WI38 (cell line): ENCODE measurements at regions not wholly inside any gene's neighbourhood (a gene's known extent, or its start where the extent isn't known, plus 50 kb on each side); places are given as distances from the start of the nearest gene placed in this dataset.

ENCODE experiments used
- H3K4me3 ChIP-seq: 2 replicates; pipeline ENCODE4 v1.5.1; 2011; ENCODE audit warnings: low read depth, mild to moderate bottlenecking, control low read depth, low read length
- CTCF ChIP-seq: IDR thresholded peaks from 2 replicates; pipeline ENCODE4 v1.5.1; 2012; ENCODE audit warnings: low read depth, mild to moderate bottlenecking, control low read depth, low read length

GRCh38 chr3:14284694-14285547 lies 106.3 kb downstream of the LSM3 start:
- no peak overlapping the region for H3K4me3 ChIP-seq
- TF ChIP-seq CTCF: no peak

- TF ChIP-seq CTCF: no peak
- H3K4me3 ChIP-seq: no peak overlapping the region
Measured at GRCh38 chr3:14285548-14285925, 106.9 kb downstream of the LSM3 start.

DNA sequence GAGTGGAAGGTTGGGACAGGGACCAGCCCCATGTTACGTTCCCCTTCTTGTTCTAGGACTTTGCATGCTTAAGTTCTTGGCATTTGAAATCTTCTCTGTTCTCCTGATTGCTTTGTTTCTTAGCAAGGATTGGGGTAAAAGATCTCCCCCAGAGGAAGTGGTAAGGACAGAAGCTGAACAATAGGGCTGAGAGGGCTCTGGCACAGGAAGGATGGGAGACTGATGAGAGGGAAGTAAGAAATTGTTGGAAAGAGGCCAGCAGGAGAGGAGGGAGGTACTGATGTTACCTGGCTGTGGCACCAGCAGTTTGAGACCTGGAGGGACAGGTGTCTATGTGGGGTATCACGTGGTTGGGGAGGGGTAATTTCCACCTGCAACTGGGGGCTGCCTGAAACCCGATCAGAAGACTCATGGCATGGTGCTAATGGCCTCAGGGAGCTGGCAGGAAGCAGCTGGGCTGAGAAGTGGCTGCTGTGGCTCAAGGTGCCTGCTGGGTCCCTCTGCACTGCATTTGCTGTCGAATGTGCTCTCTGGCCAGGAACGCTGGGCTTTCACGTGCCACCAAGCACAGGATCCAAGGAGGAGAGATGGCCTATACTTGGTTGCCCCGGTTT lies 108.4 kb downstream of the LSM3 start:
- no peak for TF ChIP-seq CTCF
- H3K4me3 ChIP-seq: no peak overlapping the region

DNA sequence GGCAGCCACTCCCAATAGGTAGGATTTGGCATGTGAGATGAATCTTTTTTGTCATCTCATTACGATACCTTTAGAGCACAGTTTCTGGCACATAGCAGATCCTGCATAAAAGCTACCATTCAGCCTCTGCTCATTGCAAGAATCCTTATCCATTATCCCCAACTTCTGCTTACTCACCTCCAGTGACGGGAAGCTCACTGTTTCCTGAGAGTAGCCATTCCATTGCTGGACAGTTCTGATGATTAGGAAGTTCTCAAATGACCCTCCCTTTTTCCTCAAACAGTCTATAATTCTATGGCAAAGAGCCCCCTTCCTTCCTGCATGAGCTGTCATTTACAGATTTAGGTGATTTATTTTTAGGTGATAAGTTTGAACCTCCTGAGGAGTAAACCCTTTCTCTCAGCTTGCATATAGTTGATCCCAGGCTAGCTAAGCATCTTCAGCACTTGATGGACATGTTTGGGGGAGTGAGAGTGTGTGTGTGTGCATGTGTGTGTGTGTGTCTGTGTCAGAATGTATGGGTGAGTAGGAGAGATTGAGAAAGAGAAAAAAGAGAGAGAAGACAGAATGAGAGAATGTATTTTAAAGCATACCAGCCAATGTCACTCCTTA lies 109.7 kb downstream of the LSM3 start:
- no peak overlapping the region for H3K4me3 ChIP-seq
- TF ChIP-seq CTCF: no peak

GRCh38 chr3:14288833-14289451 lies 110.3 kb downstream of the LSM3 start:
- H3K4me3 ChIP-seq: no peak overlapping the region
- no peak for TF ChIP-seq CTCF

GRCh38 chr3:14289590-14290461 lies 111.2 kb downstream of the LSM3 start:
- no peak overlapping the region for H3K4me3 ChIP-seq
- no peak for TF ChIP-seq CTCF
